ENCODE measurements at regions not wholly inside any gene's neighbourhood (a gene's known extent, or its start where the extent isn't known, plus 50 kb on each side); places are given as distances from the start of the nearest gene placed in this dataset.

DNA sequence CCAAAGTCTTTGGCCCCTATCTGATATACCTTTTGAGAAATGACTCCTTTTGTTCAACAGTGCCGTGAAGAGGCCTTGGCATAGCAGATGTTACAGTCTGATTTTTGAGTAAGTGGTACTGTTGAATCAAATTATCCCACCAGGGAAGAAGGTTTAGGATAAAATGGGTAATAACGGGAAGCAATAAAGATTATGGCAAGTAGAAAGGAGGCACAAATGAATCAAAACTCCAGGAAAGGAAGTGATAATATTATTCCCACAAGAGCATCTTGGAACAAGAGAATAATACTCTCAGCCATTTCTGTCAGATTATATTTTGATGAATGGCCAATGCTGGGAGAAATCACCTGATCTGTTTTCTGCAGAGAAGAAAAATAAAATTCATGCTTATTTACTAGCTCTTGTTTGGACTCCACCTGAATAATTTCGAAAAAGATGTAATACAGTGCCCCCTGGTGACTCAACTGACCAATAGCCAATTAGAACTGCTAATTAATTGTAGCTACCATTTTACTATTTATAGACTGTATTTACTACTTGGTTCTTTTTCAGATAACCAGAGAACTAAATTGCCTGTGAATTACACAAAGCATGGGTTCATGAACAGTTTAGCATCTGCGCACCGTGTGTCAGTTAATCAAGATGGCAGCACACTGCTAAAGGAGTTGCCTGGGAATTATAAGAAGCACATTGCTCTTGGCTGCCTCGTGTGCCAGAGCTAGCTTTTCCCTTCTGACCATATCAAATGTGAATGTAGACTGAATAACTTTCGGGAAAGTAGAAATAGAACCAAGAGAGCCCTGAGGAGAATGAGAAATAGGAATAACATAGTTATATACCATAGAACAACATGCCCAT is 78.5 kb upstream of the TRDN start:
- H3K9me3 ChIP-seq: no peaks in the 10 kb centered on the region
- TF ChIP-seq MEF2A (IDR thresholded peaks at IDR 0.05; ENCODE audit: borderline replicate concordance, low read depth) (no peak), RAD21 (IDR thresholded peaks at IDR 0.05; ENCODE audit: low read length) (peak; percentile 66), SMC3 (IDR thresholded peaks at IDR 0.05; ENCODE audit: low read depth, low read length) (peak; percentile 56)
- TF ChIP-seq, protein P1, sequence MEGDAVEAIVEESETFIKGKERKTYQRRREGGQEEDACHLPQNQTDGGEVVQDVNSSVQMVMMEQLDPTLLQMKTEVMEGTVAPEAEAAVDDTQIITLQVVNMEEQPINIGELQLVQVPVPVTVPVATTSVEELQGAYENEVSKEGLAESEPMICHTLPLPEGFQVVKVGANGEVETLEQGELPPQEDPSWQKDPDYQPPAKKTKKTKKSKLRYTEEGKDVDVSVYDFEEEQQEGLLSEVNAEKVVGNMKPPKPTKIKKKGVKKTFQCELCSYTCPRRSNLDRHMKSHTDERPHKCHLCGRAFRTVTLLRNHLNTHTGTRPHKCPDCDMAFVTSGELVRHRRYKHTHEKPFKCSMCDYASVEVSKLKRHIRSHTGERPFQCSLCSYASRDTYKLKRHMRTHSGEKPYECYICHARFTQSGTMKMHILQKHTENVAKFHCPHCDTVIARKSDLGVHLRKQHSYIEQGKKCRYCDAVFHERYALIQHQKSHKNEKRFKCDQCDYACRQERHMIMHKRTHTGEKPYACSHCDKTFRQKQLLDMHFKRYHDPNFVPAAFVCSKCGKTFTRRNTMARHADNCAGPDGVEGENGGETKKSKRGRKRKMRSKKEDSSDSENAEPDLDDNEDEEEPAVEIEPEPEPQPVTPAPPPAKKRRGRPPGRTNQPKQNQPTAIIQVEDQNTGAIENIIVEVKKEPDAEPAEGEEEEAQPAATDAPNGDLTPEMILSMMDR (IDR thresholded peaks at IDR 0.05): peak; percentile 74
- TF ChIP-seq, protein P2, sequence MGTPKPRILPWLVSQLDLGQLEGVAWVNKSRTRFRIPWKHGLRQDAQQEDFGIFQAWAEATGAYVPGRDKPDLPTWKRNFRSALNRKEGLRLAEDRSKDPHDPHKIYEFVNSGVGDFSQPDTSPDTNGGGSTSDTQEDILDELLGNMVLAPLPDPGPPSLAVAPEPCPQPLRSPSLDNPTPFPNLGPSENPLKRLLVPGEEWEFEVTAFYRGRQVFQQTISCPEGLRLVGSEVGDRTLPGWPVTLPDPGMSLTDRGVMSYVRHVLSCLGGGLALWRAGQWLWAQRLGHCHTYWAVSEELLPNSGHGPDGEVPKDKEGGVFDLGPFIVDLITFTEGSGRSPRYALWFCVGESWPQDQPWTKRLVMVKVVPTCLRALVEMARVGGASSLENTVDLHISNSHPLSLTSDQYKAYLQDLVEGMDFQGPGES (IDR thresholded peaks at IDR 0.05; ENCODE audit: low read depth, low read length): no peak
- TF ChIP-seq, protein P3, sequence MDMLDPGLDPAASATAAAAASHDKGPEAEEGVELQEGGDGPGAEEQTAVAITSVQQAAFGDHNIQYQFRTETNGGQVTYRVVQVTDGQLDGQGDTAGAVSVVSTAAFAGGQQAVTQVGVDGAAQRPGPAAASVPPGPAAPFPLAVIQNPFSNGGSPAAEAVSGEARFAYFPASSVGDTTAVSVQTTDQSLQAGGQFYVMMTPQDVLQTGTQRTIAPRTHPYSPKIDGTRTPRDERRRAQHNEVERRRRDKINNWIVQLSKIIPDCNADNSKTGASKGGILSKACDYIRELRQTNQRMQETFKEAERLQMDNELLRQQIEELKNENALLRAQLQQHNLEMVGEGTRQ (IDR thresholded peaks at IDR 0.05; ENCODE audit: borderline replicate concordance, low read depth, low read length): no peak
- peak; percentile 10 for DNase-seq
- POLR2A ChIA-PET: no interaction called here
- CTCF ChIA-PET: interaction anchor here (0.6 to 2.9 kb wide), 24 partner anchors 9 to 985 kb away, joined by 3 to 19 read pairs (median 4); no protein-coding TSS in a partner anchor
- H3K27me3 ChIP-seq (ENCODE audit: insufficient read depth): no peaks in the 10 kb centered on the region
- H3K4me1 ChIP-seq (ENCODE audit: control insufficient read depth in 1 of 2, insufficient read depth in 2 of 2, low read depth in 1 of 2, low read length in 1 of 2): peaks cover 0 to 4% of the 10 kb centered on the region in 2 experiments; a peak in 1 of 4 replicates
- no peak overlapping the region for H3K4me2 ChIP-seq
- H2AFZ ChIP-seq (ENCODE audit: low read depth): no peak overlapping the region
- H3K9me2 ChIP-seq: no peaks in the 10 kb centered on the region
- H3K4me3 ChIP-seq (ENCODE audit: low read depth in 2 of 2, low read length in 1 of 2): no peak overlapping the region
- H3K27ac ChIP-seq (ENCODE audit: low read depth in 2 of 2, low read length in 1 of 2): no peak overlapping the region
- H3K9ac ChIP-seq: no peak overlapping the region
- no peaks in the 10 kb centered on the region for H3K36me3 ChIP-seq (replicated peaks in 1 of 2; ENCODE audit: control insufficient read depth in 1 of 2, insufficient read depth in 2 of 2, low read length in 1 of 2)
- 17% methylated on average over 7 of the region's 7 CpGs for WGBS (ENCODE audit: low lambda C conversion rate)
- H3F3A ChIP-seq (replicated peaks; ENCODE audit: insufficient read depth): no peaks in the 10 kb centered on the region
- H4K20me1 ChIP-seq (ENCODE audit: insufficient read depth): no peaks in the 10 kb centered on the region
- H3K79me2 ChIP-seq (ENCODE audit: insufficient read depth): no peaks in the 10 kb centered on the region

DNA sequence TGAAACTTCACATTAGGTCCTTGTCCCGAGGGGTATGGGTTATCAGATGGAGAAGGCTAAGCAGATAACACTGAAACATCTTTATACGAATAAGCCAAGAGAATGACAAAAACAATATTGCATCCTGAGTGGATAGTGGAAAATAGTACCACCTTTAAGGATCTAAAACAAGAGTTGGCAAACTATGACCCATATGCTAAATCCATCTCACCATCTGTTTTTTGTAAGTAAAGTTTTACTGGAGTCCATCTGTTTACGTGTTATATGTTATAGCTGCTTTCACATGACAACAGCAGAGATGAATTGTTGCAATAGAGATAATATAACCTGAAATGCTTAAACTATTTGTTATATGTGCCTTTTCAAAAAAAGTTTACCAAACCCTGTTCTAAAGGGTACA is 76.1 kb upstream of the TRDN start:
- Histone ChIP-seq H3F3A (replicated peaks; ENCODE audit: insufficient read depth) (no peaks in the 10 kb centered on the region), H3K27ac (ENCODE audit: low read depth in 2 of 2, low read length in 1 of 2) (no peak overlapping the region), H3K9ac (no peak overlapping the region), H3K36me3 (replicated peaks in 1 of 2; ENCODE audit: control insufficient read depth in 1 of 2, insufficient read depth in 2 of 2, low read length in 1 of 2) (no peaks in the 10 kb centered on the region), H4K20me1 (ENCODE audit: insufficient read depth) (no peaks in the 10 kb centered on the region), H3K4me3 (ENCODE audit: low read depth in 2 of 2, low read length in 1 of 2) (no peak overlapping the region), H3K4me2 (no peak overlapping the region), H2AFZ (ENCODE audit: low read depth) (no peak overlapping the region), H3K9me2 (no peaks in the 10 kb centered on the region), H3K79me2 (ENCODE audit: insufficient read depth) (no peaks in the 10 kb centered on the region), H3K4me1 (ENCODE audit: control insufficient read depth in 1 of 2, insufficient read depth in 2 of 2, low read depth in 1 of 2, low read length in 1 of 2) (peaks cover 0 to 4% of the 10 kb centered on the region in 2 experiments; a peak in 1 of 4 replicates), H3K27me3 (ENCODE audit: insufficient read depth) (no peaks in the 10 kb centered on the region), H3K9me3 (no peaks in the 10 kb centered on the region)
- ChIA-PET CTCF (interaction anchor here (0.5 kb wide), 1 partner anchor 27 kb away, joined by 3 read pairs; no protein-coding TSS in a partner anchor), POLR2A (no interaction called here)
- DNase-seq: no peak
- no peak for TF ChIP-seq JUND (IDR thresholded peaks at IDR 0.05)
- no peak for TF ChIP-seq TAF1 (IDR thresholded peaks at IDR 0.05; ENCODE audit: borderline replicate concordance, low read depth, low read length)
- TF ChIP-seq GABPA (IDR thresholded peaks at IDR 0.05; ENCODE audit: low read depth): no peak
- TF ChIP-seq NFIC (IDR thresholded peaks at IDR 0.05; ENCODE audit: borderline replicate concordance): no peak
- TF ChIP-seq, protein P1 (IDR thresholded peaks at IDR 0.05): no peak
- no peak for TF ChIP-seq SMC3 (IDR thresholded peaks at IDR 0.05; ENCODE audit: low read depth, low read length)
- no peak for TF ChIP-seq CHD2 (IDR thresholded peaks at IDR 0.05; ENCODE audit: low read length, partially characterized antibody)
- no peak for TF ChIP-seq EP300 (IDR thresholded peaks at IDR 0.05; ENCODE audit: borderline replicate concordance in 1 of 2, low read depth in 1 of 2, low read length in 1 of 2)
- no peak for TF ChIP-seq FOXJ3 (CRISPR knock-in tag; IDR thresholded peaks at IDR 0.05)
- no peak for TF ChIP-seq POLR2AphosphoS5 (IDR thresholded peaks at IDR 0.05; ENCODE audit: low read depth, low read length)
- TF ChIP-seq, protein P4, sequence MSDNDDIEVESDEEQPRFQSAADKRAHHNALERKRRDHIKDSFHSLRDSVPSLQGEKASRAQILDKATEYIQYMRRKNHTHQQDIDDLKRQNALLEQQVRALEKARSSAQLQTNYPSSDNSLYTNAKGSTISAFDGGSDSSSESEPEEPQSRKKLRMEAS (IDR thresholded peaks at IDR 0.05; ENCODE audit: low read depth): no peak
- 1% methylated on average over 3 of the region's 3 CpGs for WGBS (ENCODE audit: low lambda C conversion rate)
